Mesothelial cell of epicardium (in vitro differentiated cells): ENCODE measurements at regions not wholly inside any gene's neighbourhood (a gene's known extent, or its start where the extent isn't known, plus 50 kb on each side); places are given as distances from the start of the nearest gene placed in this dataset.
"Not testable (repeated sequence)": the region's sequence is repeated elsewhere in the genome, so short reads cannot be mapped to it uniquely, and the experiment has no call there.

ENCODE experiments used
- DNase-seq, 2 experiments: peaks; one replicate each; pipeline ENCODE4 v3.0.0; 2021; ENCODE audit warnings: low spot score in 2 of 2; ENCODE audit not compliant: unreplicated experiment in 2 of 2
- H3K27ac Mint-ChIP-seq: 2 replicates; pipeline ENCODE4 v1.8.0; 2021; ENCODE audit warnings: mixed read lengths
- H3K27me3 Mint-ChIP-seq: 2 replicates; pipeline ENCODE4 v1.8.0; 2021; ENCODE audit warnings: low read depth, mixed read lengths
- H3K36me3 Mint-ChIP-seq: 2 replicates; pipeline ENCODE4 v1.8.0; 2021; ENCODE audit warnings: mixed read lengths
- H3K4me1 Mint-ChIP-seq: 2 replicates; pipeline ENCODE4 v1.8.0; 2021; ENCODE audit warnings: mixed read lengths
- H3K4me3 Mint-ChIP-seq: 2 replicates; pipeline ENCODE4 v1.8.0; 2021; ENCODE audit warnings: mild to moderate bottlenecking, moderate library complexity, mixed read lengths
- H3K9me3 Mint-ChIP-seq: 2 replicates; pipeline ENCODE4 v1.8.0; 2021; ENCODE audit warnings: mixed read lengths
- CTCF ChIP-seq: fragments of 200-600 bp; sonication (generic); IDR thresholded peaks from one replicate; pipeline ENCODE4 v1.5.0; 2021; ENCODE audit warnings: antibody characterized with exemption; ENCODE audit not compliant: unreplicated experiment

DNA sequence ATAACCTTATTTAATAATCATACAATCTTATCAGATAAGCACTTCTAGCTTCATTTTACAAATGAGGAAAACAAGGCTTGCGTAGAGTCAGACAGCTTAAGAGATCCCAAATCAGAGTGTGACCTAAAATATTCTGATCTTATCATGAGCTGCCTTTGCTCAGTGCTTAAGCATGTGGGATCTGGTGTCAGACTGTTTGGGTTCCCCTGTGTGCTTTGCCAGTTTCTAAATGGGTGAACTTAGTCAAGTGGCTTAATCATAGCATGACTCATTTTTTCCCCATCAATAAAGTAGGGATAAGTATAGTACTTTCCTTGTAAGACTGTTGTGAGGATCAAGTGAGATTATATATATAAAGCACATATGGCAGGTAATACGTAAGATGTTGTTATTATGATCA is 612.6 kb upstream of the C16orf82 start:
- no peaks in the 10 kb centered on the region for H3K36me3 Mint-ChIP-seq
- no peak for TF ChIP-seq CTCF
- H3K9me3 Mint-ChIP-seq, result peaks cover 4% of the 10 kb centered on the region
- no peaks in the 10 kb centered on the region for H3K27me3 Mint-ChIP-seq
- H3K27ac Mint-ChIP-seq, result no peak overlapping the region
- no peak overlapping the region for H3K4me3 Mint-ChIP-seq
- no peak for DNase-seq
- peaks cover 4% of the 10 kb centered on the region for H3K4me1 Mint-ChIP-seq

DNA sequence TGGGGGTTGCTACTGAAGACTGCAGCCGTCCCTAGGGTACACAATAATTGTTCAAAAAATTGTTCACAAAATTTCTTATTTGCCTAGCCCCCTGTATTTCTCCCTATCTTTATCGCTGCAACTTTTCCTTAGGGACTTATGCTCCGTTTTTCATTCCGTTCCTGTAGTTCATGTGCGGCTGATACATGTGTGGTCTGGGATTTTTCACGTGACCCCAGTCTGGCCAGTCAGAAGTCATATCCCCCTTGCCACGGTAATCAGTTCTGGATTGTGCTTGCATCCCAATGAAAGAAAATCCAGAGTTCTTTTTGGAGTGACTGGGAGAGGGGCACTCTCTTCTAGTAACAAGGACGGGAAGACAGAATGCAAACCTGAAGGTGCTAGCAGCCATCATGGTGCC is 610.7 kb upstream of the C16orf82 start:
- H3K27ac Mint-ChIP-seq, result no peak overlapping the region

GRCh38 chr16:26457095-26457494 is 609.6 kb upstream of the C16orf82 start:
- Mint-ChIP-seq H3K27me3 (no peaks in the 10 kb centered on the region), H3K4me3 (no peak overlapping the region), H3K4me1 (peaks cover 4% of the 10 kb centered on the region), H3K36me3 (no peaks in the 10 kb centered on the region), H3K27ac (no peak overlapping the region), H3K9me3 (peaks cover 4% of the 10 kb centered on the region)
- DNase-seq, result no peak
- no peak for TF ChIP-seq CTCF

More for the DNA sequence above, 610.7 kb upstream of the C16orf82 start:
- TF ChIP-seq CTCF, result no peak
- Mint-ChIP-seq H3K4me1 (peaks cover 4% of the 10 kb centered on the region), H3K27me3 (no peaks in the 10 kb centered on the region), H3K4me3 (no peak overlapping the region), H3K9me3 (peaks cover 4% of the 10 kb centered on the region), H3K36me3 (no peaks in the 10 kb centered on the region)
- DNase-seq, result no peak

- no peak for DNase-seq
- Mint-ChIP-seq H3K27ac (no peak overlapping the region), H3K4me1 (peaks cover 4% of the 10 kb centered on the region), H3K27me3 (no peaks in the 10 kb centered on the region), H3K9me3 (peaks cover 9% of the 10 kb centered on the region), H3K36me3 (no peaks in the 10 kb centered on the region), H3K4me3 (no peak overlapping the region)
- TF ChIP-seq CTCF, result no peak
Observed at GRCh38 chr16:26457882-26458281, 608.8 kb upstream of the C16orf82 start.

- Mint-ChIP-seq H3K36me3 (peaks cover 4% of the 10 kb centered on the region), H3K4me3 (no peak overlapping the region), H3K9me3 (peaks cover 46% of the 10 kb centered on the region), H3K27me3 (no peaks in the 10 kb centered on the region), H3K27ac (no peak overlapping the region), H3K4me1 (no peaks in the 10 kb centered on the region)
- TF ChIP-seq CTCF, result no peak
- DNase-seq, result no peak
Observed at GRCh38 chr16:26464576-26465266, 602.0 kb upstream of the C16orf82 start.

DNA sequence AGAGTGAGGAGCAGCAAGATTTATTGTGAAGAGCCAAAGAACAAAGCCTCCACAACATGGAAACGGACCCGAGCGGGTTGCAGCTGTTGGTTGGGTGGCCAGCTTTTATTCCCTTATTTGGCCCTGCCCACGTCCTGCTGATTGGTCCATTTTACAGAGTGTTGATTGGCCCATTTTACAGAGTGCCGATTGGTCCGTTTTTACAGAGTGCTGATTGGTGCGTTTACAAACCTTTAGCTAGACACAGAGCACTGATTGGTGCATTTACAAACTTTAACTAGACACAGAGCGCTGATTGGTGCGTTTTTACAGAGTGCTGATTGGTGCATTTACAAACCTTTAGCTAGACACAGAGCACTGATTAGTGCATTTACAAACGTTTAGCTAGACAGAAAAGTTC is 592.3 kb upstream of the C16orf82 start:
- H3K9me3 Mint-ChIP-seq, result peaks cover 40% of the 10 kb centered on the region
- H3K27me3 Mint-ChIP-seq, DNase-seq, H3K4me1 Mint-ChIP-seq, H3K4me3 Mint-ChIP-seq, H3K27ac Mint-ChIP-seq, H3K36me3 Mint-ChIP-seq: not testable (repeated sequence)
